Adrenal gland (tissue), 9 donors: ENCODE measurements at regions not wholly inside any gene's neighbourhood (a gene's known extent, or its start where the extent isn't known, plus 50 kb on each side); places are given as distances from the start of the nearest gene placed in this dataset.

Experiments used
- DNase-seq, 7 donors: peaks; one replicate each; pipeline ENCODE4 v3.0.0-alpha.2; 2019 to 2020
- H3K27ac ChIP-seq, 5 donors: fragments of 200-600 bp; sonication (generic) in 4 of 5; 1 replicate in 3 of 5; 2 replicates in 2 of 5; pipeline versions ENCODE4 v1.5.1 to v1.8.0; 2016 to 2020; ENCODE audit warnings: mild to moderate bottlenecking in 1 of 5
- H3K27me3 ChIP-seq: fragments of 200-600 bp; 2 replicates; pipeline ENCODE4 v1.8.0; 2021
- H3K36me3 ChIP-seq, 2 donors: fragments of 200-600 bp; replicated peaks in 1 of 2; 1 replicate in 1 of 2; 2 replicates in 1 of 2; pipeline versions ENCODE4 v1.5.1 to v1.8.0; 2018 to 2022
- H3K4me1 ChIP-seq, 2 donors: fragments of 200-600 bp; replicated peaks in 1 of 2; 1 replicate in 1 of 2; 2 replicates in 1 of 2; pipeline versions ENCODE4 v1.5.1 to v1.8.0; 2018 to 2021
- H3K4me3 ChIP-seq, 4 donors: fragments of 200-600 bp; sonication (generic) in 3 of 4; one replicate each; pipeline ENCODE4 v1.5.1; 2016 to 2018
- H3K9me3 ChIP-seq, 3 donors: fragments of 200-600 bp; sonication (generic) in 1 of 3; replicated peaks in 1 of 3; 1 replicate in 2 of 3; 2 replicates in 1 of 3; pipeline versions ENCODE4 v1.5.1 to v1.8.0; 2016 to 2021
- CTCF ChIP-seq, 6 experiments: fragments of 450-650 bp in 4 of 6; fragments of 200-600 bp in 2 of 6; sonication (generic) in 1 of 6; IDR thresholded peaks; 1 replicate in 5 of 6; 2 replicates in 1 of 6; pipeline versions ENCODE4 v1.5.1 to v1.8.0; 2016 to 2021; ENCODE audit warnings: antibody characterized with exemption in 6 of 6, mild to moderate bottlenecking in 2 of 6, moderate library complexity in 1 of 6
- POLR2A ChIP-seq, 2 donors: fragments of 450-650 bp; IDR thresholded peaks; one replicate each; pipeline ENCODE4 v1.6.1; 2017; ENCODE audit warnings: antibody characterized with exemption in 2 of 2, mild to moderate bottlenecking in 2 of 2, moderate library complexity in 1 of 2
- WGBS, 4 donors: extraction: QIAGEN DNeasy Blood & Tissue Kit in 2 of 4; methylation state at CpG; one replicate each; pipeline versions ENCODE4 v1.1.5 to v1.1.7; 2013 to 2017; 5-methylcytosine and 5-hydroxymethylcytosine counted together
- intact Hi-C, 2 donors: fragments of 100-400 bp; cut with DNase I; formaldehyde crosslinking; loops; one replicate each; pipeline versions ENCODE4 v1.14.1 to v1.15.0; 2022 to 2023
- donor health status: healthy with polysubstance abuse.
- donor health status: Bipolar disorder and iron deficiency.
- donor health status: DM: yes; HTN: yes; CAD: no.
- donor health status: DM: no; HTN: no; CAD: no.
- donor health status: DM: no; HTN: no; CAD: no.

GRCh38 chr2:182565911-182566567, 139.2 kb upstream of the PDE1A start:
- Histone ChIP-seq H3K36me3 (no peaks in the 10 kb centered on the region), H3K9me3 (no peaks in the 10 kb centered on the region), H3K27ac (no peak overlapping the region), H3K27me3 (no peaks in the 10 kb centered on the region), H3K4me3 (no peak overlapping the region), H3K4me1 (no peaks in the 10 kb centered on the region)
- intact Hi-C loops, result no loop called here
- no peak for TF ChIP-seq POLR2A (IDR thresholded peaks at IDR 0.05)
- TF ChIP-seq CTCF (IDR thresholded peaks at IDR 0.05), result no peak
- no peak for DNase-seq
- 61 to 80% (median 74%) methylated on average over 1 of the region's 1 CpG for WGBS, 4 donors

- intact Hi-C loops, result no loop called here
- WGBS, 4 donors, result 88 to 95% (median 89%) methylated on average over 4 of the region's 4 CpGs
Measured at GRCh38 chr2:182573553-182573952, 142.5 kb upstream of the DNAJC10 start.

GRCh38 chr2:182577816-182578215, 138.2 kb upstream of the DNAJC10 start:
- TF ChIP-seq CTCF (IDR thresholded peaks at IDR 0.05) (no peak), POLR2A (IDR thresholded peaks at IDR 0.05) (no peak)
- no peaks in the 10 kb centered on the region for H3K27me3 ChIP-seq
- intact Hi-C loops, result no loop called here
- H3K27ac ChIP-seq, result no peak overlapping the region
- H3K9me3 ChIP-seq, result no peaks in the 10 kb centered on the region
- H3K36me3 ChIP-seq, result no peaks in the 10 kb centered on the region
- DNase-seq, result no peak
- no peak overlapping the region for H3K4me3 ChIP-seq
- 83 to 92% (median 87%) methylated on average over 6 of the region's 6 CpGs for WGBS, 4 donors
- H3K4me1 ChIP-seq, result no peaks in the 10 kb centered on the region

More at GRCh38 chr2:182573553-182573952, 142.5 kb upstream of the DNAJC10 start:
- H3K36me3 ChIP-seq, result no peaks in the 10 kb centered on the region
- H3K4me3 ChIP-seq, result no peak overlapping the region
- H3K9me3 ChIP-seq, result no peaks in the 10 kb centered on the region
- TF ChIP-seq CTCF (IDR thresholded peaks at IDR 0.05) (no peak), POLR2A (IDR thresholded peaks at IDR 0.05) (no peak)
- no peaks in the 10 kb centered on the region for H3K27me3 ChIP-seq
- no peaks in the 10 kb centered on the region for H3K4me1 ChIP-seq
- DNase-seq, result no peak
- H3K27ac ChIP-seq, result no peak overlapping the region

- DNase-seq, result no peak
- intact Hi-C loops, result no loop called here
- no peak for TF ChIP-seq POLR2A (IDR thresholded peaks at IDR 0.05)
- no peak for TF ChIP-seq CTCF (IDR thresholded peaks at IDR 0.05)
- no peaks in the 10 kb centered on the region for H3K27me3 ChIP-seq
- H3K4me3 ChIP-seq, result no peak overlapping the region
- H3K4me1 ChIP-seq, result no peaks in the 10 kb centered on the region
- H3K36me3 ChIP-seq, result no peaks in the 10 kb centered on the region
- WGBS, 4 donors, result 36 to 62% (median 53%) methylated on average over 4 of the region's 4 CpGs
- no peak overlapping the region for H3K27ac ChIP-seq
- no peaks in the 10 kb centered on the region for H3K9me3 ChIP-seq
Measured at GRCh38 chr2:182581196-182581935, 134.7 kb upstream of the DNAJC10 start.
